ENCODE measurements at regions not wholly inside any gene's neighbourhood (a gene's known extent, or its start where the extent isn't known, plus 50 kb on each side); places are given as distances from the start of the nearest gene placed in this dataset.
A peak's percentile ranks its signal among the peaks of the same experiment; 100 is the strongest.
"Not testable (repeated sequence)": the region's sequence is repeated elsewhere in the genome, so short reads cannot be mapped to it uniquely, and the experiment has no call there.

- no peak for DNase-seq (ENCODE audit: low spot score in 2 of 2)
- TF ChIP-seq CTCF (IDR thresholded peaks at IDR 0.05) = no peak
- no peak for TF ChIP-seq POLR2A (IDR thresholded peaks at IDR 0.05)
- 68 to 69% methylated on average over 1 of the region's 1 CpG for WGBS, 2 donors
- intact Hi-C loops (cut with DNase I; ENCODE audit: low total_unique reads) = no loop called here
- no peak overlapping the region for H3K4me3 ChIP-seq (ENCODE audit: low read depth, poor library complexity, severe bottlenecking)
Observed at GRCh38 chr3:99298661-99299060, 339.7 kb upstream of the COL8A1 start.

GRCh38 chr3:99295836-99296235, 342.6 kb upstream of the COL8A1 start:
- WGBS, 2 donors = 89 to 93% methylated on average over 1 of the region's 1 CpG
- DNase-seq (ENCODE audit: low spot score in 2 of 2) = no peak
- intact Hi-C loops (cut with DNase I; ENCODE audit: low total_unique reads) = no loop called here
- TF ChIP-seq CTCF (IDR thresholded peaks at IDR 0.05) (no peak), POLR2A (IDR thresholded peaks at IDR 0.05) (no peak)
- no peak overlapping the region for H3K4me3 ChIP-seq (ENCODE audit: low read depth, poor library complexity, severe bottlenecking)

GRCh38 chr3:99294092-99294491, 344.3 kb upstream of the COL8A1 start:
- H3K4me3 ChIP-seq (ENCODE audit: low read depth, poor library complexity, severe bottlenecking); DNase-seq (ENCODE audit: low spot score in 2 of 2); intact Hi-C loops (cut with DNase I; ENCODE audit: low total_unique reads): not testable (repeated sequence)
- WGBS, 2 donors = 7 to 19% methylated on average over 6 to 7 of the region's 8 CpGs

- intact Hi-C loops (cut with DNase I; ENCODE audit: low total_unique reads) = no loop called here
- TF ChIP-seq CTCF (IDR thresholded peaks at IDR 0.05) = no peak
- no peak for TF ChIP-seq POLR2A (IDR thresholded peaks at IDR 0.05)
- WGBS, 2 donors = 29 to 34% methylated on average over 2 of the region's 2 CpGs
- no peak overlapping the region for H3K4me3 ChIP-seq (ENCODE audit: low read depth, poor library complexity, severe bottlenecking)
- no peak for DNase-seq (ENCODE audit: low spot score in 2 of 2)
Observed at GRCh38 chr3:99287876-99288275, 350.5 kb upstream of the COL8A1 start.

- H3K4me3 ChIP-seq (ENCODE audit: low read depth, poor library complexity, severe bottlenecking) = no peak overlapping the region
- intact Hi-C loops (cut with DNase I; ENCODE audit: low total_unique reads) = no loop called here
- DNase-seq (ENCODE audit: low spot score in 2 of 2) = no peak
- TF ChIP-seq CTCF (IDR thresholded peaks at IDR 0.05) (no peak), POLR2A (IDR thresholded peaks at IDR 0.05) (no peak)
Observed at GRCh38 chr3:99286266-99286845, 352.0 kb upstream of the COL8A1 start.

- DNase-seq (ENCODE audit: low spot score in 2 of 2) = peak; percentile 67 to 85
- intact Hi-C loops (cut with DNase I; ENCODE audit: low total_unique reads) = no loop called here
- no peak for TF ChIP-seq POLR2A (IDR thresholded peaks at IDR 0.05)
- TF ChIP-seq CTCF (IDR thresholded peaks at IDR 0.05) = no peak
Observed at GRCh38 chr3:99269606-99270351, 368.3 kb upstream of the DCBLD2 start.

More at GRCh38 chr3:99269606-99270351, 368.3 kb upstream of the DCBLD2 start:
- no peak overlapping the region for H3K4me3 ChIP-seq (ENCODE audit: low read depth, poor library complexity, severe bottlenecking)
- WGBS, 2 donors = 28 to 41% methylated on average over 9 of the region's 9 CpGs
